BE2C (cell line): ENCODE measurements at regions not wholly inside any gene's neighbourhood (a gene's known extent, or its start where the extent isn't known, plus 50 kb on each side); places are given as distances from the start of the nearest gene placed in this dataset.

Experiments used
- DNase-seq: peaks from one replicate; pipeline ENCODE4 v3.0.0-alpha.2; 2020
- H3K27me3 ChIP-seq: fragments of 250-450 bp; sonication (Bioruptor Pico); 2 replicates; pipeline ENCODE4 v1.5.1; 2020; ENCODE audit warnings: mild to moderate bottlenecking
- H3K36me3 ChIP-seq: fragments of 250-450 bp; sonication (Bioruptor Pico); 2 replicates; pipeline ENCODE4 v1.5.1; 2020; ENCODE audit warnings: mild to moderate bottlenecking
- H3K4me1 ChIP-seq: fragments of 250-450 bp; sonication (Bioruptor Pico); 2 replicates; pipeline ENCODE4 v1.5.1; 2020
- H3K4me3 ChIP-seq: 2 replicates; pipeline ENCODE4 v1.5.1; 2011; ENCODE audit warnings: low read depth, low read length
- H3K9me3 ChIP-seq: fragments of 250-450 bp; sonication (Bioruptor Pico); 2 replicates; pipeline ENCODE4 v1.5.1; 2020
- TF ChIP-seq, protein P1 (sequence below): IDR thresholded peaks from 2 replicates; pipeline ENCODE4 v1.5.1; 2012; ENCODE audit warnings: mild to moderate bottlenecking, low read depth, low read length

DNA sequence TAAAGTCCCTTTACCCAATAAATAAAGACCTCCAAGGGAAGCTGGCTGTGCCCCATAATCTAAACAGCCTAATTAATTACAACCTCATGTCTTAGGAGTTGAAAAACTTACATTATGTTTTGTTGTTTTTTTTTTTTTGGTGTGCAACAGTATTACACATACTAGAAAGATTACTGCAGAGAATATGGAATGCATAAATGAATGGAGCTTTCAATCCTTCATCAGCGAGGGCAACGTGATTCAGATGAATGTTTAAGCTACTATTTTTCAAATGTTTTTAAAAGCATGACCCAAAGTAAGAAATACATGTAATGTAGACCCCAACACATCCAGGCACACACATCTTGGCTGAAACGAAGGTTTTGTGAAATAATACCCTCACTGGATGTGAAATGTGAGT is 167.1 kb upstream of the FN1 start:
- Histone ChIP-seq H3K36me3 (no peaks in the 10 kb centered on the region), H3K9me3 (no peaks in the 10 kb centered on the region), H3K4me3 (no peak overlapping the region), H3K27me3 (no peaks in the 10 kb centered on the region), H3K4me1 (no peaks in the 10 kb centered on the region)
- TF ChIP-seq, protein P1, sequence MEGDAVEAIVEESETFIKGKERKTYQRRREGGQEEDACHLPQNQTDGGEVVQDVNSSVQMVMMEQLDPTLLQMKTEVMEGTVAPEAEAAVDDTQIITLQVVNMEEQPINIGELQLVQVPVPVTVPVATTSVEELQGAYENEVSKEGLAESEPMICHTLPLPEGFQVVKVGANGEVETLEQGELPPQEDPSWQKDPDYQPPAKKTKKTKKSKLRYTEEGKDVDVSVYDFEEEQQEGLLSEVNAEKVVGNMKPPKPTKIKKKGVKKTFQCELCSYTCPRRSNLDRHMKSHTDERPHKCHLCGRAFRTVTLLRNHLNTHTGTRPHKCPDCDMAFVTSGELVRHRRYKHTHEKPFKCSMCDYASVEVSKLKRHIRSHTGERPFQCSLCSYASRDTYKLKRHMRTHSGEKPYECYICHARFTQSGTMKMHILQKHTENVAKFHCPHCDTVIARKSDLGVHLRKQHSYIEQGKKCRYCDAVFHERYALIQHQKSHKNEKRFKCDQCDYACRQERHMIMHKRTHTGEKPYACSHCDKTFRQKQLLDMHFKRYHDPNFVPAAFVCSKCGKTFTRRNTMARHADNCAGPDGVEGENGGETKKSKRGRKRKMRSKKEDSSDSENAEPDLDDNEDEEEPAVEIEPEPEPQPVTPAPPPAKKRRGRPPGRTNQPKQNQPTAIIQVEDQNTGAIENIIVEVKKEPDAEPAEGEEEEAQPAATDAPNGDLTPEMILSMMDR, result no peak
- no peak for DNase-seq

- Histone ChIP-seq H3K4me1 (no peaks in the 10 kb centered on the region), H3K4me3 (no peak overlapping the region), H3K36me3 (no peaks in the 10 kb centered on the region), H3K9me3 (no peaks in the 10 kb centered on the region), H3K27me3 (no peaks in the 10 kb centered on the region)
- TF ChIP-seq, protein P1, result no peak
- DNase-seq, result no peak
Observed at GRCh38 chr2:215601990-215602721, 166.3 kb upstream of the FN1 start.

DNA sequence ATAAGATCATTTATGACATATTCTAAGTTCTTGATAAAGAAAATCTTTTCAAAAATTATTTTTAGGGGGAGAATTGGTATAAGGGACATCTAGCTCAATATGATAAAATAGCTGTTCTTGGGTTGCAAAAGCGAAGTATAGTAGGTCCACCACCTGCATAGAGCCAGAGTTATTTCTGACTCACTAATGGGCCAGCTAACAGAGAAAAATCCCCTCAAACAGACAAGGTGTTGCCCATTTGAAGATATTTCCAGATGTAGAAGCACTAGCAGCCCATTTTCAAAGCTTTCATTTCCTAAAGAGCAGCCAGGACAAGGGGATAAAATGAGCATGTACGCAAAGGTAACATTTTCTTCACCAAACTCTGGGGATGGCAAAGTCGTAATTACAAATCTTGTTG is 165.7 kb upstream of the FN1 start:
- H3K36me3 ChIP-seq, result no peaks in the 10 kb centered on the region
- TF ChIP-seq, protein P1, result no peak
- no peaks in the 10 kb centered on the region for H3K4me1 ChIP-seq
- H3K4me3 ChIP-seq, result no peak overlapping the region
- no peak for DNase-seq
- H3K27me3 ChIP-seq, result no peaks in the 10 kb centered on the region
- H3K9me3 ChIP-seq, result no peaks in the 10 kb centered on the region

DNA sequence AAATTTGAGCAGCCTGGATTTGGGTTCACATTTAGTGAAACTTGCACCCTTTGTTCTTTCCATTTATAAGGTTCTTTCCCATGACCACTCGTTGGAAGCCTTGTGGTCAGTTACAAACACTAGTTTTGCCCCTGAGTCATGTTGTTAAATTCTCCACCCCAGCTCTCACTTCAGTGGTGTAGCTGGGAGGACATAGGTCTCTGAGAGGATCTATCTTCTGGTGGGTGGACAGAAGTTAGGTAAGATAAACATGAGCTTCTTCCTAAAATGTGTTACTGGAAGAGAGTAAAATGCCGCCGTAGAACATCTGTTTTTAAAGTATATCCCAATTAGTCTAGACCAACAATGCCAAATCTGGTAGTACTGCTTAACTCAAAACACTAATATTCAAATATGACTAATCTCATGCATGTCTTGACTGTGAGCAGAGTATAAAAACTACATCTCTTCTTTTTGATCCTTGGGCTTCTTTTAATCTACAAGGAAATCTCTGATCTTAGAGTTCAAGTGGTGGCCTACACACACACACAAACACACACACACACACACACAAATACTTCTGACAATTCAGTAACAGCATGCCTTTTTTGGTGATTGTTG is 162.6 kb upstream of the FN1 start:
- H3K36me3 ChIP-seq, result no peaks in the 10 kb centered on the region
- no peaks in the 10 kb centered on the region for H3K27me3 ChIP-seq
- no peak overlapping the region for H3K4me3 ChIP-seq
- no peak for DNase-seq
- TF ChIP-seq, protein P1, result no peak
- H3K4me1 ChIP-seq, result no peaks in the 10 kb centered on the region
- no peaks in the 10 kb centered on the region for H3K9me3 ChIP-seq

DNA sequence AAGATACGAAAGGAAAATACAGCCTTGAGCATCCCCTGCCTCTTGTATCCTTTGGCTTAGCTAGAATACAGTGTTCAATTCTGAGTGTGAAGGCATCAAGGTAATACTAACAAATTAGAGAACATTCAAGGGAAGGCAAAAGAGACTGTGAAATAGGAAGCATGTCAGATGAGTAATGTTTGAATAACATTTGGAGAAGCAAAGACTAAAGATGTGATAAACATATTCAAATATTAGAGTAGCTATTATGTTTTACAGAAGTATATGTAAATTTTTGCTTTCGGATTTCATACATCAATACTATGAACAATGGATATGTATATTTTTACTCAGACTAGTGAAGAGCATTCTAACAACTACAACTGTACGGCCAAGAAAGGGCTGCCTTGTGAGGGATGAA is 161.7 kb upstream of the FN1 start:
- H3K27me3 ChIP-seq, result no peaks in the 10 kb centered on the region
- H3K4me1 ChIP-seq, result no peaks in the 10 kb centered on the region
- TF ChIP-seq, protein P1, result no peak
- H3K4me3 ChIP-seq, result no peak overlapping the region
- DNase-seq, result no peak
- no peaks in the 10 kb centered on the region for H3K36me3 ChIP-seq
- no peaks in the 10 kb centered on the region for H3K9me3 ChIP-seq

DNA sequence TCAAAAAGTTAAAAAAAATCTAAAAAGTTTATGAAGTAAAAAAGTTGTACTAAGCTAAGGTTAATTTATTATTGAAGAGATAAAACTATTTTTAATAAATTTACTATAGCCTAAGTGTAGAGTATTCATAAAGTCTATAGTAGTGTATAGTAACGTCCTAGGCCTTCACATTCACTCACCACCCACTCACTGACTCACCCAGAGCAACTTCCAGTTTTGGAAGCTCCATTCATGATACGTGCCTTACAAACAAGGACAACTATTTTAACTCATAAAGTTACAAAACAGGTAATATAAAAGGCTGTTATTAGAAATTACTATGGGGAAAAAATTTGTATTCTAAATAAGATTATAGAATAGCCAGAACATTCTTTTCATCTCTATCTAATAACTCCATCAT is 158.9 kb upstream of the FN1 start:
- DNase-seq, result no peak
- Histone ChIP-seq H3K4me3 (no peak overlapping the region), H3K9me3 (no peaks in the 10 kb centered on the region), H3K36me3 (no peaks in the 10 kb centered on the region), H3K27me3 (no peaks in the 10 kb centered on the region), H3K4me1 (no peaks in the 10 kb centered on the region)
- TF ChIP-seq, protein P1, result no peak
